HCT116 (cell line): ENCODE measurements at regions not wholly inside any gene's neighbourhood (a gene's known extent, or its start where the extent isn't known, plus 50 kb on each side); places are given as distances from the start of the nearest gene placed in this dataset.

Experiments used
- ATAC-seq: fragments of 200-7000 bp; cut with Tn5 transposase; 2 replicates; pipeline ENCODE4 v1.9.1; 2020; ENCODE audit warnings: mild to moderate bottlenecking, moderate library complexity
- BruUV-seq: library from RNA; stranded (reverse); fragments of 400-500 nt; replicated peaks from 2 replicates; lab custom pipeline; 2021; lab: Mats Ljungman, UMichigan
- CTCF ChIA-PET: fragments of 300-600 bp; sonication (Branson Sonifier 250); formaldehyde crosslinking; loops from one replicate; lab custom pipeline; 2021; ENCODE audit warnings: antibody characterized with exemption; lab: Charles Lee
- POLR2A ChIA-PET: fragments of 300-600, 350-600 bp; sonication (Branson Sonifier 250); formaldehyde crosslinking; loops from one replicate; lab custom pipeline; 2021; ENCODE audit warnings: antibody characterized with exemption; lab: Charles Lee
- RAD21 ChIA-PET, 2 experiments: fragments of 300-600 bp; sonication (Branson Sonifier 250); formaldehyde crosslinking; loops; one replicate each; lab custom pipeline; 2023; ENCODE audit warnings: low total read pairs in 2 of 2; ENCODE audit not compliant: uncharacterized antibody in 2 of 2, unreplicated experiment in 2 of 2, low non-redundant PET in 1 of 2; lab: Charles Lee
- DNase-seq: peaks from one replicate; pipeline ENCODE4 v3.0.0-alpha.2; 2010; ENCODE audit warnings: low read depth, low spot score
- H2AFZ ChIP-seq: fragments of 200-600 bp; shearing (Covaris generic), sonication (generic); 2 replicates; pipeline ENCODE4 v1.6.1; 2017; ENCODE audit warnings: low read depth, mixed run types, mixed read lengths, antibody characterized with exemption, low read length; ENCODE audit not compliant: poor library complexity, severe bottlenecking
- H3K27ac ChIP-seq: 2 replicates; pipeline ENCODE4 v1.5.1; 2012; ENCODE audit warnings: low read depth, low read length
- H3K27me3 ChIP-seq: fragments of 200-600 bp; sonication (generic); 2 replicates; pipeline ENCODE4 v1.6.1; 2016; ENCODE audit warnings: mixed run types, low read length, mixed read lengths; ENCODE audit not compliant: insufficient read depth
- H3K36me3 ChIP-seq, 2 experiments: fragments of 200-500 bp in 1 of 2; fragments of 200-600 bp in 1 of 2; sonication (Bioruptor generic) in 1 of 2; sonication (generic) in 1 of 2; 2 replicates each; pipeline versions ENCODE4 v1.5.1 to v1.6.1; 2014 to 2016; ENCODE audit warnings: low read length in 2 of 2, inconsistent platforms in 1 of 2, mixed read lengths in 1 of 2, mixed run types in 1 of 2; ENCODE audit not compliant: insufficient read depth in 2 of 2, control insufficient read depth in 1 of 2
- H3K4me1 ChIP-seq, 2 experiments: fragments of 200-600 bp in 1 of 2; sonication (generic) in 1 of 2; 2 replicates each; pipeline versions ENCODE4 v1.5.1 to v1.6.1; 2012 to 2017; ENCODE audit warnings: low read length in 2 of 2, inconsistent platforms in 1 of 2, mild to moderate bottlenecking in 1 of 2, mixed read lengths in 1 of 2, mixed run types in 1 of 2, moderate library complexity in 1 of 2; ENCODE audit not compliant: insufficient read depth in 2 of 2, control insufficient read depth in 1 of 2
- H3K4me2 ChIP-seq: fragments of 200-600 bp; sonication (generic); 2 replicates; pipeline ENCODE4 v1.6.1; 2017; ENCODE audit warnings: mixed run types, low read length, mixed read lengths
- H3K4me3 ChIP-seq, 2 experiments: fragments of 200-600 bp in 1 of 2; sonication (generic) in 1 of 2; replicated peaks in 1 of 2; 2 replicates each; pipeline ENCODE4 v1.5.1; 2011 to 2016; ENCODE audit warnings: low read length in 2 of 2, control low read depth in 1 of 2, low read depth in 1 of 2, mild to moderate bottlenecking in 1 of 2, mixed read lengths in 1 of 2, mixed run types in 1 of 2
- H3K79me2 ChIP-seq: fragments of 200-600 bp; sonication (generic); 2 replicates; pipeline ENCODE4 v1.6.1; 2017; ENCODE audit warnings: mild to moderate bottlenecking, mixed run types, low read length, moderate library complexity, mixed read lengths; ENCODE audit not compliant: insufficient read depth
- H3K9ac ChIP-seq: fragments of 200-600 bp; sonication (generic); 2 replicates; pipeline ENCODE4 v1.6.1; 2016; ENCODE audit warnings: low read length, mixed read lengths
- H3K9me2 ChIP-seq: fragments of 200-600 bp; sonication (generic), shearing (Covaris generic); 2 replicates; pipeline ENCODE4 v1.6.1; 2017; ENCODE audit warnings: mixed run types, mild to moderate bottlenecking, moderate library complexity; ENCODE audit not compliant: insufficient read depth
- H3K9me3 ChIP-seq, 2 experiments: fragments of 200-500 bp in 1 of 2; fragments of 200-600 bp in 1 of 2; sonication (Bioruptor generic) in 1 of 2; sonication (generic) in 1 of 2; 2 replicates each; pipeline ENCODE4 v1.6.1; 2014 to 2017; ENCODE audit warnings: low read length in 2 of 2, mixed read lengths in 2 of 2, inconsistent platforms in 1 of 2, low read depth in 1 of 2, mild to moderate bottlenecking in 1 of 2, mixed run types in 1 of 2, moderate library complexity in 1 of 2; ENCODE audit not compliant: control insufficient read depth in 1 of 2, insufficient read depth in 1 of 2
- H4K20me1 ChIP-seq: fragments of 200-600 bp; sonication (generic), shearing (Covaris generic); 2 replicates; pipeline ENCODE4 v1.6.1; 2017; ENCODE audit warnings: mixed run types, mild to moderate bottlenecking, moderate library complexity; ENCODE audit not compliant: insufficient read depth
- CBX3 ChIP-seq: IDR thresholded peaks from 2 replicates; pipeline ENCODE4 v1.6.1; 2012; ENCODE audit warnings: low read depth
- EGR1 ChIP-seq: IDR thresholded peaks from 2 replicates; pipeline ENCODE4 v1.6.1; 2012; ENCODE audit warnings: low read depth
- EZH2 ChIP-seq: fragments of 200-600 bp; sonication (generic); IDR thresholded peaks from 2 replicates; pipeline ENCODE4 v1.6.1; 2017; ENCODE audit warnings: antibody characterized with exemption, mixed run types
- POLR2A ChIP-seq: IDR thresholded peaks from 2 replicates; pipeline ENCODE4 v1.7.0; 2011; ENCODE audit warnings: borderline replicate concordance; ENCODE audit not compliant: insufficient read depth, insufficient read length; ENCODE audit errors: extremely low read depth
- POLR2AphosphoS5 ChIP-seq: IDR thresholded peaks from 2 replicates; pipeline ENCODE4 v1.6.1; 2011; ENCODE audit warnings: mild to moderate bottlenecking, low read depth, low read length, moderate library complexity
- RAD21 ChIP-seq: IDR thresholded peaks from 2 replicates; pipeline ENCODE4 v1.6.1; 2012; ENCODE audit warnings: low read depth, mild to moderate bottlenecking
- SRF ChIP-seq: IDR thresholded peaks from 2 replicates; pipeline ENCODE4 v1.6.1; 2012; ENCODE audit warnings: low read depth
- TCF7L2 ChIP-seq: IDR thresholded peaks from 2 replicates; pipeline ENCODE4 v1.7.0; 2011; ENCODE audit warnings: borderline replicate concordance, inconsistent platforms; ENCODE audit not compliant: insufficient read depth, insufficient read length; ENCODE audit errors: extremely low read depth
- ZFX ChIP-seq: fragments of 450-650 bp; IDR thresholded peaks from 2 replicates; pipeline ENCODE4 v1.6.1; 2017
- ZNF274 ChIP-seq: fragments of 200-500 bp; sonication (Bioruptor generic); IDR thresholded peaks from 2 replicates; pipeline ENCODE4 v1.6.1; 2014; ENCODE audit warnings: mild to moderate bottlenecking, low read depth, low read length, inconsistent platforms
- intact Hi-C: fragments of 100-400 bp; cut with micrococcal nuclease; formaldehyde crosslinking; loops from 2 replicates; pipeline ENCODE4 v1.10.0; 2022
- TF ChIP-seq, protein P1 (sequence below): IDR thresholded peaks from 2 replicates; pipeline ENCODE4 v1.6.1; 2012; ENCODE audit warnings: low read depth
- TF ChIP-seq, protein P2 (sequence below): IDR thresholded peaks from 2 replicates; pipeline ENCODE4 v1.6.1; 2012
- TF ChIP-seq, protein P3 (sequence below): IDR thresholded peaks from 2 replicates; pipeline ENCODE4 v1.6.1; 2011; ENCODE audit warnings: mild to moderate bottlenecking, low read length, moderate library complexity; ENCODE audit not compliant: insufficient replicate concordance; ENCODE audit errors: extremely low read depth

DNA sequence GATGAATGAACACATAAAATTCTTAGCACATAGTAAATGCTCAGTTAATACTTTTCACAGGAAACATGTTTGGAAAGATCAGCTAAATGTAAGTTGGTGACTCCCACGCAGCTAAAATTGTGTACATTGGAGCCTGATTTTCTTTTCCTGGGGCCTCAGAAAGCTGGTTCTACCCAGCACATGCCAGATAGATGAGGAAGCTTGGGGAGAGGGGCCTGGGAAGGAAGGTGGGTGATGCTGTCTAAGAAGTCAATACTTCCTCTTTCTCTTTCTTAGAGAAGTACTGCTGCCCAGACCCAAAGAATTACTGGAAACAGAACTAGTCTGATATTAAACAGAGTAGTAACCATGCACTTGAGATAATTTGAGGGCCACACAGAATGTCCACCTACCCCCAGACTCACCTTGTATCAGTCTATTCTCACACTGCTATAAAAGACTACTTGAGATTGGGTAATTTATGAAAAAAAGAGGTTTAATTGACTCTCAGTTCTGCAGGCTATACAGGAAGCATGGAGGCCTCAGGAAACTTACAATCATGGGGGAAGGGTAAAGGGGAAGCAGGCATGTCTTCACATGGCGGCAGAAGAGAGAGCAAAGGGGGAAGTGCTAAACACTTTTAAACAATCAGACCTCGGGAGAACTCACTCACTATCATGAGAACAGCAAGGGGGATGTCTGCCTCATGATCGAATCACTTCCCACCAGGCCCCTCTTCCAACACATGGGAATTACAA, 123.3 kb upstream of the MED13L start:
- no peak for TF ChIP-seq EZH2
- TF ChIP-seq RAD21 = no peak
- TF ChIP-seq, protein P1, sequence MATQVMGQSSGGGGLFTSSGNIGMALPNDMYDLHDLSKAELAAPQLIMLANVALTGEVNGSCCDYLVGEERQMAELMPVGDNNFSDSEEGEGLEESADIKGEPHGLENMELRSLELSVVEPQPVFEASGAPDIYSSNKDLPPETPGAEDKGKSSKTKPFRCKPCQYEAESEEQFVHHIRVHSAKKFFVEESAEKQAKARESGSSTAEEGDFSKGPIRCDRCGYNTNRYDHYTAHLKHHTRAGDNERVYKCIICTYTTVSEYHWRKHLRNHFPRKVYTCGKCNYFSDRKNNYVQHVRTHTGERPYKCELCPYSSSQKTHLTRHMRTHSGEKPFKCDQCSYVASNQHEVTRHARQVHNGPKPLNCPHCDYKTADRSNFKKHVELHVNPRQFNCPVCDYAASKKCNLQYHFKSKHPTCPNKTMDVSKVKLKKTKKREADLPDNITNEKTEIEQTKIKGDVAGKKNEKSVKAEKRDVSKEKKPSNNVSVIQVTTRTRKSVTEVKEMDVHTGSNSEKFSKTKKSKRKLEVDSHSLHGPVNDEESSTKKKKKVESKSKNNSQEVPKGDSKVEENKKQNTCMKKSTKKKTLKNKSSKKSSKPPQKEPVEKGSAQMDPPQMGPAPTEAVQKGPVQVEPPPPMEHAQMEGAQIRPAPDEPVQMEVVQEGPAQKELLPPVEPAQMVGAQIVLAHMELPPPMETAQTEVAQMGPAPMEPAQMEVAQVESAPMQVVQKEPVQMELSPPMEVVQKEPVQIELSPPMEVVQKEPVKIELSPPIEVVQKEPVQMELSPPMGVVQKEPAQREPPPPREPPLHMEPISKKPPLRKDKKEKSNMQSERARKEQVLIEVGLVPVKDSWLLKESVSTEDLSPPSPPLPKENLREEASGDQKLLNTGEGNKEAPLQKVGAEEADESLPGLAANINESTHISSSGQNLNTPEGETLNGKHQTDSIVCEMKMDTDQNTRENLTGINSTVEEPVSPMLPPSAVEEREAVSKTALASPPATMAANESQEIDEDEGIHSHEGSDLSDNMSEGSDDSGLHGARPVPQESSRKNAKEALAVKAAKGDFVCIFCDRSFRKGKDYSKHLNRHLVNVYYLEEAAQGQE = no peak
- TF ChIP-seq CBX3 = no peak
- TF ChIP-seq POLR2AphosphoS5 = no peak
- no peak for TF ChIP-seq EGR1
- TF ChIP-seq, protein P2, sequence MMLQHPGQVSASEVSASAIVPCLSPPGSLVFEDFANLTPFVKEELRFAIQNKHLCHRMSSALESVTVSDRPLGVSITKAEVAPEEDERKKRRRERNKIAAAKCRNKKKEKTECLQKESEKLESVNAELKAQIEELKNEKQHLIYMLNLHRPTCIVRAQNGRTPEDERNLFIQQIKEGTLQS = no peak
- no peak for TF ChIP-seq SRF
- no peak for TF ChIP-seq ZNF274
- TF ChIP-seq, protein P3, sequence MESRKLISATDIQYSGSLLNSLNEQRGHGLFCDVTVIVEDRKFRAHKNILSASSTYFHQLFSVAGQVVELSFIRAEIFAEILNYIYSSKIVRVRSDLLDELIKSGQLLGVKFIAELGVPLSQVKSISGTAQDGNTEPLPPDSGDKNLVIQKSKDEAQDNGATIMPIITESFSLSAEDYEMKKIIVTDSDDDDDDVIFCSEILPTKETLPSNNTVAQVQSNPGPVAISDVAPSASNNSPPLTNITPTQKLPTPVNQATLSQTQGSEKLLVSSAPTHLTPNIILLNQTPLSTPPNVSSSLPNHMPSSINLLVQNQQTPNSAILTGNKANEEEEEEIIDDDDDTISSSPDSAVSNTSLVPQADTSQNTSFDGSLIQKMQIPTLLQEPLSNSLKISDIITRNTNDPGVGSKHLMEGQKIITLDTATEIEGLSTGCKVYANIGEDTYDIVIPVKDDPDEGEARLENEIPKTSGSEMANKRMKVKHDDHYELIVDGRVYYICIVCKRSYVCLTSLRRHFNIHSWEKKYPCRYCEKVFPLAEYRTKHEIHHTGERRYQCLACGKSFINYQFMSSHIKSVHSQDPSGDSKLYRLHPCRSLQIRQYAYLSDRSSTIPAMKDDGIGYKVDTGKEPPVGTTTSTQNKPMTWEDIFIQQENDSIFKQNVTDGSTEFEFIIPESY = no peak
- TF ChIP-seq ZFX = no peak
- no peak for TF ChIP-seq TCF7L2
- no peak for TF ChIP-seq POLR2A
- peaks cover under 1 to 25% of the 10 kb centered on the region in 2 experiments; a peak in 3 of 4 replicates for H3K4me1 ChIP-seq
- H3K4me3 ChIP-seq = no peak overlapping the region
- H2AFZ ChIP-seq = no peak overlapping the region
- DNase-seq = no peak
- H3K9me3 ChIP-seq = no peaks in the 10 kb centered on the region
- ChIA-PET POLR2A (no interaction called here), RAD21 (no interaction called here), CTCF (no interaction called here)
- no TSS peak for BruUV-seq
- intact Hi-C loops = no loop called here
- H3K36me3 ChIP-seq = no peaks in the 10 kb centered on the region
- H3K79me2 ChIP-seq = no peaks in the 10 kb centered on the region
- no peak for ATAC-seq
- H3K9ac ChIP-seq = no peak overlapping the region
- no peak overlapping the region for H3K4me2 ChIP-seq
- no peak overlapping the region for H3K27ac ChIP-seq
- no peaks in the 10 kb centered on the region for H3K9me2 ChIP-seq
- no peaks in the 10 kb centered on the region for H4K20me1 ChIP-seq
- H3K27me3 ChIP-seq = no peaks in the 10 kb centered on the region
